DND-41 (cell line): ENCODE measurements at regions not wholly inside any gene's neighbourhood (a gene's known extent, or its start where the extent isn't known, plus 50 kb on each side); places are given as distances from the start of the nearest gene placed in this dataset.

ENCODE experiments used
- ATAC-seq: fragments of 200-7000 bp; cut with Tn5 transposase; 3 replicates; pipeline ENCODE4 v1.9.1; 2021; ENCODE audit warnings: low read depth; ENCODE audit not compliant: insufficient read depth
- DNase-seq: peaks from one replicate; pipeline ENCODE4 v3.0.0-alpha.2; 2020
- H2AFZ ChIP-seq: 2 replicates; pipeline ENCODE4 v1.6.0; 2012; ENCODE audit warnings: low read depth, low read length
- H3K27ac ChIP-seq: 2 replicates; pipeline ENCODE4 v1.5.1; 2012; ENCODE audit warnings: low read length, inconsistent platforms
- H3K27me3 ChIP-seq: fragments of 200-600 bp; sonication (generic); 2 replicates; pipeline ENCODE4 v1.6.0; 2012; ENCODE audit warnings: low read length, mild to moderate bottlenecking, inconsistent platforms; ENCODE audit not compliant: insufficient read depth, poor library complexity
- H3K36me3 ChIP-seq: 2 replicates; pipeline ENCODE4 v1.5.1; 2012; ENCODE audit warnings: low read length, inconsistent platforms; ENCODE audit not compliant: insufficient read depth
- H3K4me1 ChIP-seq: 2 replicates; pipeline ENCODE4 v1.5.1; 2012; ENCODE audit warnings: mild to moderate bottlenecking, low read length; ENCODE audit not compliant: insufficient read depth
- H3K4me2 ChIP-seq: 2 replicates; pipeline ENCODE4 v1.6.0; 2012; ENCODE audit warnings: mild to moderate bottlenecking, moderate library complexity, low read length, inconsistent platforms; ENCODE audit not compliant: insufficient read depth
- H3K4me3 ChIP-seq, 2 experiments: fragments of 200-600 bp in 1 of 2; shearing (Covaris generic) in 1 of 2; 2 replicates each; pipeline ENCODE4 v1.5.1; 2012 to 2016; ENCODE audit warnings: inconsistent platforms in 2 of 2, low read length in 2 of 2, mild to moderate bottlenecking in 2 of 2, low read depth in 1 of 2, moderate library complexity in 1 of 2
- H3K79me2 ChIP-seq: 2 replicates; pipeline ENCODE4 v1.6.0; 2012; ENCODE audit warnings: low read length, inconsistent platforms; ENCODE audit not compliant: insufficient read depth
- H3K9ac ChIP-seq: 2 replicates; pipeline ENCODE4 v1.6.0; 2012; ENCODE audit warnings: low read depth, mild to moderate bottlenecking, inconsistent platforms, low read length, moderate library complexity
- H3K9me3 ChIP-seq: 2 replicates; pipeline ENCODE4 v1.5.1; 2012; ENCODE audit warnings: low read length, moderate library complexity, mild to moderate bottlenecking, inconsistent platforms; ENCODE audit not compliant: insufficient read depth, severe bottlenecking
- H4K20me1 ChIP-seq: 2 replicates; pipeline ENCODE4 v1.6.0; 2012; ENCODE audit warnings: low read length; ENCODE audit not compliant: insufficient read depth
- CTCF ChIP-seq: IDR thresholded peaks from 2 replicates; pipeline ENCODE4 v1.5.1; 2012; ENCODE audit warnings: borderline replicate concordance, low read length, moderate library complexity, mild to moderate bottlenecking; ENCODE audit not compliant: poor library complexity, severe bottlenecking; ENCODE audit errors: extremely low read depth
- EZH2 ChIP-seq: IDR thresholded peaks from 3 replicates; pipeline ENCODE4 v1.6.1; 2012; ENCODE audit warnings: borderline replicate concordance, low read depth, mild to moderate bottlenecking, moderate library complexity, low read length, inconsistent platforms; ENCODE audit not compliant: severe bottlenecking

DNA sequence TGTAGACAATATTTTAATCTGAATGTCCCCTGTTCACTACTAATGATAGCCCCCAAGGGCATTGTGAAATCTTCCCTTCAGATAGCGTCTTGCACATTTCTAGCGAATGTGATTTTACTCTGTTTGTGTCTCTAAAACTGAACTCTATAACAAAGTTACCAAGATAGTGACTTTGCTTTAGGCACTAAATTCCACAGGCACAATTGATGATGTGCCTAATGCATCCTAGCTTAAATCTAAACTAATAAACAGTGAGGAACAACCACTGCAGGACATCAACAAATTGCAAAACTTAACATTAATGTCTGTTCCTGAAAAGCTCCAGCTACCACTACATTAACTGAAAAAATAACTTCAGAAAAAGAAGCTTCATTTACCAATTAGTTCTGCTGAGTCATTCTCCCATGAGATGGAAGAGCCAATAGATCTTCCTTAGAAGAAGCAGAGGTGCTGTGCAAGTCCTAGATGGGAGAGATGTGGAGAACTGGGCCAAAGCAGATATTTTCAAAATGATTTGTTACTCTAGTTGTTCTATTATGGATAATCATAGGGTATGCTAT lies 1065.0 kb downstream of the EPHA7 start:
- H3K4me3 ChIP-seq, result no peak overlapping the region
- H3K9ac ChIP-seq, result no peak overlapping the region
- no peaks in the 10 kb centered on the region for H3K9me3 ChIP-seq
- H3K27ac ChIP-seq, result no peak overlapping the region
- ATAC-seq, result no peak
- H3K27me3 ChIP-seq, result no peaks in the 10 kb centered on the region
- no peak for TF ChIP-seq CTCF
- TF ChIP-seq EZH2, result no peak
- no peak for DNase-seq
- no peak overlapping the region for H2AFZ ChIP-seq
- no peak overlapping the region for H3K4me2 ChIP-seq
- H3K36me3 ChIP-seq, result no peaks in the 10 kb centered on the region
- H3K79me2 ChIP-seq, result no peaks in the 10 kb centered on the region
- no peaks in the 10 kb centered on the region for H4K20me1 ChIP-seq
- H3K4me1 ChIP-seq, result no peaks in the 10 kb centered on the region

DNA sequence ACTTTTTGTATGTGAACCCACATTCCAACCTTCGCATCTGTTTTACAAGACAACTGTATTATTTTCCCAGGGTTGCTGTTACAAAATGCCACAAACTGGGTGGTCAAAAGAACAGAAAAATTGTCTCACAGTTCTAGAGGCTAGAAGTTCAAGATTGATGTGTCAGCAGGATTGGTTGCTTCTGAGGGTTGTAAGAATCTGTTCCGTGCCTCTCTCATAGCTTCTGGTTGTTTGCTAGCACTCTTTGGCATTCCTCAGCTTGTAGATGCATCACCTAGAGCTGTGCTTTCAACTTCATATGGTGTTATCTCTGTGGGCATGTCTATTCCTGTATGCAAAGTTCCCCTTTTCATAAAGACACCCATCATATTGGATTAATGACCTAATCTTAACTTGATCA lies 1067.2 kb downstream of the EPHA7 start:
- no peak for ATAC-seq
- no peak overlapping the region for H2AFZ ChIP-seq
- no peaks in the 10 kb centered on the region for H3K4me1 ChIP-seq
- H3K9ac ChIP-seq, result no peak overlapping the region
- TF ChIP-seq CTCF, result no peak
- no peak for TF ChIP-seq EZH2
- no peak overlapping the region for H3K4me3 ChIP-seq
- H3K27ac ChIP-seq, result no peak overlapping the region
- H3K79me2 ChIP-seq, result no peaks in the 10 kb centered on the region
- H4K20me1 ChIP-seq, result no peaks in the 10 kb centered on the region
- no peaks in the 10 kb centered on the region for H3K36me3 ChIP-seq
- no peak for DNase-seq
- H3K9me3 ChIP-seq, result no peaks in the 10 kb centered on the region
- H3K27me3 ChIP-seq, result no peaks in the 10 kb centered on the region
- no peak overlapping the region for H3K4me2 ChIP-seq

DNA sequence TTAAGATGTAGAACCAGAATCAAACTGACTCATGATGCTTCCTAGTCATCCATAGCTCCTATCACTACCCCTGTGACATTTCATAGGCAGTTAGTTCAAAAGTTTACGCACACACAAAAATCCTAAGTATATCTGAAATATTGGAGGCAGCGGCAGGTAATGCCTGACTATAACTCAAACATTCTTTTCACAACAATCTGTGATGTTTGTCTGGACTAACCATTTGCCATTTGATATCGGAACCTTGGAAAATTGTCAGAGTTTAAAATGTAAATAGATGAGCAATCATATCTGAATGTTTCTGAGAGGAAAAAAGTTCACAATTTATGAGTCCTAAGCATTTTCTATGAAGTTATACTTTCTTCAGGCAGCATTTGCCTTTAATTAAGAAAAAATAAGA lies 1078.2 kb downstream of the EPHA7 start:
- H3K9ac ChIP-seq, result no peak overlapping the region
- no peak overlapping the region for H2AFZ ChIP-seq
- no peak overlapping the region for H3K4me3 ChIP-seq
- H3K27ac ChIP-seq, result no peak overlapping the region
- no peak for ATAC-seq
- no peaks in the 10 kb centered on the region for H3K36me3 ChIP-seq
- no peaks in the 10 kb centered on the region for H3K9me3 ChIP-seq
- H3K4me1 ChIP-seq, result no peaks in the 10 kb centered on the region
- no peak for DNase-seq
- H3K27me3 ChIP-seq, result no peaks in the 10 kb centered on the region
- no peak overlapping the region for H3K4me2 ChIP-seq
- TF ChIP-seq EZH2 (no peak), CTCF (no peak)
- H3K79me2 ChIP-seq, result no peaks in the 10 kb centered on the region
- no peaks in the 10 kb centered on the region for H4K20me1 ChIP-seq
